WTC11 (cell line): ENCODE measurements at regions not wholly inside any gene's neighbourhood (a gene's known extent, or its start where the extent isn't known, plus 50 kb on each side); places are given as distances from the start of the nearest gene placed in this dataset.

Experiments used
- ATAC-seq: fragments of 200-7000 bp; cut with Tn5 transposase; 2 replicates; pipeline ENCODE4 v1.10.0; 2021; ENCODE audit warnings: mild to moderate bottlenecking, moderate library complexity
- CTCF ChIA-PET: fragments of 300-600 bp; sonication (Branson Sonifier 250); formaldehyde crosslinking; loops from one replicate; lab custom pipeline; 2021; ENCODE audit warnings: antibody characterized with exemption; lab: Charles Lee
- POLR2A ChIA-PET: fragments of 350-600 bp; sonication (Branson Sonifier 250); formaldehyde crosslinking; loops from one replicate; lab custom pipeline; 2021; ENCODE audit warnings: antibody characterized with exemption; lab: Charles Lee
- DNase-seq: peaks from one replicate; pipeline ENCODE4 v3.0.0; 2021; ENCODE audit warnings: low spot score
- H3K27ac Mint-ChIP-seq: 2 replicates; pipeline ENCODE4 v1.8.0; 2021; ENCODE audit warnings: mixed read lengths
- H3K27me3 Mint-ChIP-seq: 2 replicates; pipeline ENCODE4 v1.8.0; 2021; ENCODE audit warnings: low read depth, mild to moderate bottlenecking, moderate library complexity, mixed read lengths
- H3K36me3 Mint-ChIP-seq: 2 replicates; pipeline ENCODE4 v1.8.0; 2021; ENCODE audit warnings: mixed read lengths
- H3K4me1 Mint-ChIP-seq: 2 replicates; pipeline ENCODE4 v1.8.0; 2022; ENCODE audit warnings: mixed read lengths
- H3K4me3 Mint-ChIP-seq: 2 replicates; pipeline ENCODE4 v1.8.0; 2021; ENCODE audit warnings: mild to moderate bottlenecking, moderate library complexity, mixed read lengths
- H3K9me3 Mint-ChIP-seq: 2 replicates; pipeline ENCODE4 v1.8.0; 2021; ENCODE audit warnings: mixed read lengths
- CBFB ChIP-seq: sonication (generic); formaldehyde crosslinking; IDR thresholded peaks from 2 replicates; pipeline ENCODE4 v1.8.1; 2022; ENCODE audit warnings: mild to moderate bottlenecking, low read depth, missing genetic modification reagents
- ESRRA ChIP-seq: sonication (generic); formaldehyde crosslinking; IDR thresholded peaks from 2 replicates; pipeline ENCODE4 v1.8.1; 2022; ENCODE audit warnings: mild to moderate bottlenecking, missing genetic modification reagents, borderline replicate concordance
- FOXP1 ChIP-seq: sonication (generic); formaldehyde crosslinking; IDR thresholded peaks from 2 replicates; pipeline ENCODE4 v1.8.0; 2022; ENCODE audit warnings: missing genetic modification reagents, mild to moderate bottlenecking, moderate library complexity, borderline replicate concordance
- JAZF1 ChIP-seq: fragments of 250-450 bp; sonication (Bioruptor Pico); IDR thresholded peaks from 2 replicates; pipeline ENCODE4 v1.9.0; 2021; ENCODE audit warnings: moderate library complexity, mild to moderate bottlenecking, inconsistent platforms
- MXD4 ChIP-seq: fragments of 250-450 bp; sonication (Bioruptor Pico); IDR thresholded peaks from 2 replicates; pipeline ENCODE4 v1.8.0; 2021; ENCODE audit warnings: mild to moderate bottlenecking, moderate library complexity, borderline replicate concordance
- NFE2L1 ChIP-seq: sonication (generic); formaldehyde crosslinking; IDR thresholded peaks from 2 replicates; pipeline ENCODE4 v1.8.1; 2023; ENCODE audit warnings: missing genetic modification reagents
- NFYB ChIP-seq: sonication (generic); formaldehyde crosslinking; conservative IDR thresholded peaks from 2 replicates; pipeline ENCODE4 v1.8.0; 2022; ENCODE audit warnings: low read depth, missing genetic modification reagents
- OVOL2 ChIP-seq: fragments of 250-450 bp; sonication (Bioruptor Pico); IDR thresholded peaks from 2 replicates; pipeline ENCODE4 v1.9.0; 2021; ENCODE audit warnings: mild to moderate bottlenecking, borderline replicate concordance
- RELA ChIP-seq: sonication (generic); formaldehyde crosslinking; IDR thresholded peaks from 2 replicates; pipeline ENCODE4 v1.8.1; 2022; ENCODE audit warnings: missing genetic modification reagents, mild to moderate bottlenecking, borderline replicate concordance
- SMAD4 ChIP-seq: sonication (generic); formaldehyde crosslinking; IDR thresholded peaks from 2 replicates; pipeline ENCODE4 v1.8.0; 2022; ENCODE audit warnings: mild to moderate bottlenecking, missing genetic modification reagents
- SP1 ChIP-seq: sonication (generic); formaldehyde crosslinking; conservative IDR thresholded peaks from 2 replicates; pipeline ENCODE4 v1.8.1; 2022; ENCODE audit warnings: missing genetic modification reagents
- TP53 ChIP-seq: sonication (generic); formaldehyde crosslinking; IDR thresholded peaks from 2 replicates; pipeline ENCODE4 v1.8.1; 2023; ENCODE audit warnings: mild to moderate bottlenecking, missing genetic modification reagents
- ZNF121 ChIP-seq: sonication (generic); formaldehyde crosslinking; IDR thresholded peaks from 2 replicates; pipeline ENCODE4 v1.8.0; 2023; ENCODE audit warnings: missing genetic modification reagents
- ZNF416 ChIP-seq: fragments of 250-450 bp; sonication (Bioruptor Pico); IDR thresholded peaks from 2 replicates; pipeline ENCODE4 v1.9.0; 2021; ENCODE audit warnings: mild to moderate bottlenecking, inconsistent platforms
- TF ChIP-seq, protein P1 (sequence below): fragments of 200-600 bp; IDR thresholded peaks from 2 replicates; pipeline ENCODE4 v1.8.0; 2022; ENCODE audit warnings: antibody characterized with exemption
- TF ChIP-seq, protein P2 (sequence below): fragments of 250-450 bp; sonication (Bioruptor Pico); IDR thresholded peaks from 2 replicates; pipeline ENCODE4 v1.8.0; 2021; ENCODE audit warnings: mild to moderate bottlenecking
- TF ChIP-seq, protein P3 (sequence below): fragments of 250-450 bp; sonication (Bioruptor Pico); IDR thresholded peaks from 2 replicates; pipeline ENCODE4 v1.9.0; 2021; ENCODE audit warnings: moderate library complexity, mild to moderate bottlenecking, inconsistent platforms, borderline replicate concordance
- TF ChIP-seq, protein P4 (sequence below): sonication (generic); formaldehyde crosslinking; conservative IDR thresholded peaks from 2 replicates; pipeline ENCODE4 v1.8.1; 2022; ENCODE audit warnings: mild to moderate bottlenecking, missing genetic modification reagents
- TF ChIP-seq, protein P5 (sequence below): sonication (generic); formaldehyde crosslinking; IDR thresholded peaks from 2 replicates; pipeline ENCODE4 v1.8.1; 2023; ENCODE audit warnings: mild to moderate bottlenecking, moderate library complexity, missing genetic modification reagents
- TF ChIP-seq, protein P6 (sequence below): sonication (generic); formaldehyde crosslinking; IDR thresholded peaks from 2 replicates; pipeline ENCODE4 v1.8.1; 2022; ENCODE audit warnings: missing genetic modification reagents, borderline replicate concordance

DNA sequence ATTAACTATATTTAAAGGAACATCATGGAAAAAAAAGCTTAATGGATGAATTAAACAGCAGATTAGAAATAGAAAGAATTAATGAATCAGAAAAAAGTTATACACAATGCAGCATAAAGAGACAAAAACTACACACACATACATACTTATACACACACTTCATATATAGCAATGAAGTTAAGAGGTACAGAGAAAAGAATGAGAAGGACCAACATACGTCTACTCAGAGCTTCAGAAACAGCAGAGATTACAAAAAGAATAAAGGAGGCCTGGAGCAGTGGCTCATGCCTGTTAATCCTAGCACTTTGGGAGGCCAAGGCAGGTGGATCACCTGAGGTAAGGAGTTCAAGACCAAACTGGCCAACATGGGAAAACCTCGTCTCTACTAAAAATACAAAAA, 133.9 kb upstream of the TNPO1 start:
- ChIA-PET CTCF (no interaction called here), POLR2A (no interaction called here)
- DNase-seq (no peak), ATAC-seq (no peak)
- Mint-ChIP-seq H3K27me3 (no peaks in the 10 kb centered on the region; the same call in 1 of the 2 replicates), H3K9me3 (peaks cover 30% of the 10 kb centered on the region), H3K36me3 (peaks cover 3% of the 10 kb centered on the region; the same call in 1 of the 2 replicates), H3K27ac (no peak overlapping the region), H3K4me3 (no peak overlapping the region), H3K4me1 (no peaks in the 10 kb centered on the region)
- TF ChIP-seq, protein P1, sequence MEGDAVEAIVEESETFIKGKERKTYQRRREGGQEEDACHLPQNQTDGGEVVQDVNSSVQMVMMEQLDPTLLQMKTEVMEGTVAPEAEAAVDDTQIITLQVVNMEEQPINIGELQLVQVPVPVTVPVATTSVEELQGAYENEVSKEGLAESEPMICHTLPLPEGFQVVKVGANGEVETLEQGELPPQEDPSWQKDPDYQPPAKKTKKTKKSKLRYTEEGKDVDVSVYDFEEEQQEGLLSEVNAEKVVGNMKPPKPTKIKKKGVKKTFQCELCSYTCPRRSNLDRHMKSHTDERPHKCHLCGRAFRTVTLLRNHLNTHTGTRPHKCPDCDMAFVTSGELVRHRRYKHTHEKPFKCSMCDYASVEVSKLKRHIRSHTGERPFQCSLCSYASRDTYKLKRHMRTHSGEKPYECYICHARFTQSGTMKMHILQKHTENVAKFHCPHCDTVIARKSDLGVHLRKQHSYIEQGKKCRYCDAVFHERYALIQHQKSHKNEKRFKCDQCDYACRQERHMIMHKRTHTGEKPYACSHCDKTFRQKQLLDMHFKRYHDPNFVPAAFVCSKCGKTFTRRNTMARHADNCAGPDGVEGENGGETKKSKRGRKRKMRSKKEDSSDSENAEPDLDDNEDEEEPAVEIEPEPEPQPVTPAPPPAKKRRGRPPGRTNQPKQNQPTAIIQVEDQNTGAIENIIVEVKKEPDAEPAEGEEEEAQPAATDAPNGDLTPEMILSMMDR, result no peak
- TF ChIP-seq, protein P2, sequence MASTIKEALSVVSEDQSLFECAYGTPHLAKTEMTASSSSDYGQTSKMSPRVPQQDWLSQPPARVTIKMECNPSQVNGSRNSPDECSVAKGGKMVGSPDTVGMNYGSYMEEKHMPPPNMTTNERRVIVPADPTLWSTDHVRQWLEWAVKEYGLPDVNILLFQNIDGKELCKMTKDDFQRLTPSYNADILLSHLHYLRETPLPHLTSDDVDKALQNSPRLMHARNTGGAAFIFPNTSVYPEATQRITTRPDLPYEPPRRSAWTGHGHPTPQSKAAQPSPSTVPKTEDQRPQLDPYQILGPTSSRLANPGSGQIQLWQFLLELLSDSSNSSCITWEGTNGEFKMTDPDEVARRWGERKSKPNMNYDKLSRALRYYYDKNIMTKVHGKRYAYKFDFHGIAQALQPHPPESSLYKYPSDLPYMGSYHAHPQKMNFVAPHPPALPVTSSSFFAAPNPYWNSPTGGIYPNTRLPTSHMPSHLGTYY (CRISPR knock-in tag), result no peak
- TF ChIP-seq SP1 (CRISPR knock-in tag) (no peak), ESRRA (CRISPR knock-in tag) (no peak), ZNF416 (CRISPR knock-in tag) (no peak), NFE2L1 (CRISPR knock-in tag) (no peak), JAZF1 (no peak), RELA (no peak), SMAD4 (CRISPR knock-in tag) (no peak), OVOL2 (CRISPR knock-in tag) (no peak), NFYB (no peak)
- TF ChIP-seq, protein P3, sequence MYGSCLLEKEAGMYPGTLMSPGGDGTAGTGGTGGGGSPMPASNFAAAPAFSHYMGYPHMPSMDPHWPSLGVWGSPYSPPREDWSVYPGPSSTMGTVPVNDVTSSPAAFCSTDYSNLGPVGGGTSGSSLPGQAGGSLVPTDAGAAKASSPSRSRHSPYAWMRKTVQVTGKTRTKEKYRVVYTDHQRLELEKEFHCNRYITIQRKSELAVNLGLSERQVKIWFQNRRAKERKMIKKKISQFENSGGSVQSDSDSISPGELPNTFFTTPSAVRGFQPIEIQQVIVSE (CRISPR knock-in tag), result no peak
- TF ChIP-seq, protein P4, sequence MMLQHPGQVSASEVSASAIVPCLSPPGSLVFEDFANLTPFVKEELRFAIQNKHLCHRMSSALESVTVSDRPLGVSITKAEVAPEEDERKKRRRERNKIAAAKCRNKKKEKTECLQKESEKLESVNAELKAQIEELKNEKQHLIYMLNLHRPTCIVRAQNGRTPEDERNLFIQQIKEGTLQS (CRISPR knock-in tag), result no peak

DNA sequence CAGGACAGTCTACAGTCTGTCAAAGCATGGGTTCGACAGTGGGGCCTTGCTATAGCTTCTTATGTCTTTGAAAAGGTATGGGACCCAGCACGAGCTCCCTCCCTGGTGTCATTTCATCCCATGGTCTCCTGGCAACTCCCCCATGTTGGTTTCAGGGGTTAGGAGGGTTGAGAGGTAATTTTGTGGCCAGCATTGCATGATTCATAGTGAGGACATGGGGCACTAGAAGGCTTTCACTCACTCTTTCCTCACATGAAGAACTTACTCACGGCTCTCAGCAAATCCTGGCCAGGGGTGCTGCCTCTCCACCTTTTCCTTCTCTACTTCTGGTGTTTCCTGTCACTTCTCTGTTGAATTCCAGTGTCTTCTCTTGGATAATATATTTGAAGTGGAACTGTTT, 134.7 kb upstream of the TNPO1 start:
- no peak for ATAC-seq
- no peak overlapping the region for H3K27ac Mint-ChIP-seq
- H3K9me3 Mint-ChIP-seq, result peaks cover 30% of the 10 kb centered on the region
- H3K4me3 Mint-ChIP-seq, result no peak overlapping the region
- CTCF ChIA-PET, result no interaction called here
- H3K27me3 Mint-ChIP-seq, result no peaks in the 10 kb centered on the region; the same call in 1 of the 2 replicates
- TF ChIP-seq, protein P5, sequence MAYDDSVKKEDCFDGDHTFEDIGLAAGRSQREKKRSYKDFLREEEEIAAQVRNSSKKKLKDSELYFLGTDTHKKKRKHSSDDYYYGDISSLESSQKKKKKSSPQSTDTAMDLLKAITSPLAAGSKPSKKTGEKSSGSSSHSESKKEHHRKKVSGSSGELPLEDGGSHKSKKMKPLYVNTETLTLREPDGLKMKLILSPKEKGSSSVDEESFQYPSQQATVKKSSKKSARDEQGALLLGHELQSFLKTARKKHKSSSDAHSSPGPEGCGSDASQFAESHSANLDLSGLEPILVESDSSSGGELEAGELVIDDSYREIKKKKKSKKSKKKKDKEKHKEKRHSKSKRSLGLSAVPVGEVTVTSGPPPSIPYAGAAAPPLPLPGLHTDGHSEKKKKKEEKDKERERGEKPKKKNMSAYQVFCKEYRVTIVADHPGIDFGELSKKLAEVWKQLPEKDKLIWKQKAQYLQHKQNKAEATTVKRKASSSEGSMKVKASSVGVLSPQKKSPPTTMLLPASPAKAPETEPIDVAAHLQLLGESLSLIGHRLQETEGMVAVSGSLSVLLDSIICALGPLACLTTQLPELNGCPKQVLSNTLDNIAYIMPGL (CRISPR knock-in tag), result no peak
- no peak for TF ChIP-seq FOXP1 (CRISPR knock-in tag)
- TF ChIP-seq, protein P6, sequence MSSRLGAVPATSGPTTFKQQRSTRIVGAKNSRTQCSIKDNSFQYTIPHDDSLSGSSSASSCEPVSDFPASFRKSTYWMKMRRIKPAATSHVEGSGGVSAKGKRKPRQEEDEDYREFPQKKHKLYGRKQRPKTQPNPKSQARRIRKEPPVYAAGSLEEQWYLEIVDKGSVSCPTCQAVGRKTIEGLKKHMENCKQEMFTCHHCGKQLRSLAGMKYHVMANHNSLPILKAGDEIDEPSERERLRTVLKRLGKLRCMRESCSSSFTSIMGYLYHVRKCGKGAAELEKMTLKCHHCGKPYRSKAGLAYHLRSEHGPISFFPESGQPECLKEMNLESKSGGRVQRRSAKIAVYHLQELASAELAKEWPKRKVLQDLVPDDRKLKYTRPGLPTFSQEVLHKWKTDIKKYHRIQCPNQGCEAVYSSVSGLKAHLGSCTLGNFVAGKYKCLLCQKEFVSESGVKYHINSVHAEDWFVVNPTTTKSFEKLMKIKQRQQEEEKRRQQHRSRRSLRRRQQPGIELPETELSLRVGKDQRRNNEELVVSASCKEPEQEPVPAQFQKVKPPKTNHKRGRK (CRISPR knock-in tag), result no peak
- TF ChIP-seq MXD4 (CRISPR knock-in tag), result no peak
- no peak for TF ChIP-seq CBFB
- no peak for TF ChIP-seq ZNF121 (CRISPR knock-in tag)
- no peak for TF ChIP-seq TP53 (CRISPR knock-in tag)
- no peak for DNase-seq
- POLR2A ChIA-PET, result no interaction called here
- peaks cover 3% of the 10 kb centered on the region; the same call in 1 of the 2 replicates for H3K36me3 Mint-ChIP-seq
- H3K4me1 Mint-ChIP-seq, result no peaks in the 10 kb centered on the region
